Prostate gland (tissue), 2 donors: ENCODE measurements at regions not wholly inside any gene's neighbourhood (a gene's known extent, or its start where the extent isn't known, plus 50 kb on each side); places are given as distances from the start of the nearest gene placed in this dataset.
"Not testable (repeated sequence)": the region's sequence is repeated elsewhere in the genome, so short reads cannot be mapped to it uniquely, and the experiment has no call there.

Experiments
- CTCF ChIP-seq, 4 experiments: fragments of 200-600 bp in 2 of 4; fragments of 450-650 bp in 2 of 4; sonication (generic) in 2 of 4; IDR thresholded peaks; 1 replicate in 3 of 4; 2 replicates in 1 of 4; pipeline ENCODE4 v1.5.1; 2016 to 2019; ENCODE audit warnings: antibody characterized with exemption in 4 of 4, mild to moderate bottlenecking in 2 of 4, moderate library complexity in 2 of 4
- POLR2A ChIP-seq: fragments of 450-650 bp; IDR thresholded peaks from one replicate; pipeline ENCODE4 v1.6.1; 2016; ENCODE audit warnings: antibody characterized with exemption, mild to moderate bottlenecking
- POLR2AphosphoS5 ChIP-seq: sonication (generic); formaldehyde crosslinking; IDR thresholded peaks from one replicate; pipeline ENCODE4 v1.6.1; 2017; ENCODE audit warnings: antibody characterized with exemption

- TF ChIP-seq CTCF (IDR thresholded peaks at IDR 0.05); POLR2A; POLR2AphosphoS5: not testable (repeated sequence)
Measured at GRCh38 chr1:143563761-143564160, 408.0 kb downstream of the FAM72C start.
